BE2C (cell line): ENCODE measurements at regions not wholly inside any gene's neighbourhood (a gene's known extent, or its start where the extent isn't known, plus 50 kb on each side); places are given as distances from the start of the nearest gene placed in this dataset.

Experiments used
- DNase-seq: peaks from one replicate; pipeline ENCODE4 v3.0.0-alpha.2; 2020
- H3K27me3 ChIP-seq: fragments of 250-450 bp; sonication (Bioruptor Pico); 2 replicates; pipeline ENCODE4 v1.5.1; 2020; ENCODE audit warnings: mild to moderate bottlenecking
- H3K36me3 ChIP-seq: fragments of 250-450 bp; sonication (Bioruptor Pico); 2 replicates; pipeline ENCODE4 v1.5.1; 2020; ENCODE audit warnings: mild to moderate bottlenecking
- H3K4me1 ChIP-seq: fragments of 250-450 bp; sonication (Bioruptor Pico); 2 replicates; pipeline ENCODE4 v1.5.1; 2020
- H3K4me3 ChIP-seq: 2 replicates; pipeline ENCODE4 v1.5.1; 2011; ENCODE audit warnings: low read depth, low read length
- H3K9me3 ChIP-seq: fragments of 250-450 bp; sonication (Bioruptor Pico); 2 replicates; pipeline ENCODE4 v1.5.1; 2020
- CTCF ChIP-seq: IDR thresholded peaks from 2 replicates; pipeline ENCODE4 v1.5.1; 2012; ENCODE audit warnings: mild to moderate bottlenecking, low read depth, low read length

- no peak overlapping the region for H3K4me3 ChIP-seq
- TF ChIP-seq CTCF: no peak
- no peaks in the 10 kb centered on the region for H3K9me3 ChIP-seq
- no peaks in the 10 kb centered on the region for H3K27me3 ChIP-seq
- H3K4me1 ChIP-seq: no peaks in the 10 kb centered on the region
- no peak for DNase-seq
- H3K36me3 ChIP-seq: no peaks in the 10 kb centered on the region
Observed at GRCh38 chr3:153903430-153903829, 217.8 kb upstream of the ARHGEF26 start.

- Histone ChIP-seq H3K4me3 (no peak overlapping the region), H3K9me3 (no peaks in the 10 kb centered on the region), H3K36me3 (no peaks in the 10 kb centered on the region), H3K27me3 (no peaks in the 10 kb centered on the region), H3K4me1 (no peaks in the 10 kb centered on the region)
- no peak for TF ChIP-seq CTCF
- DNase-seq: no peak
Observed at GRCh38 chr3:153906366-153906765, 214.8 kb upstream of the ARHGEF26 start.

GRCh38 chr3:153910387-153910786 lies 210.8 kb upstream of the ARHGEF26 start:
- no peak for DNase-seq
- TF ChIP-seq CTCF: no peak
- H3K36me3 ChIP-seq: no peaks in the 10 kb centered on the region
- no peaks in the 10 kb centered on the region for H3K4me1 ChIP-seq
- no peak overlapping the region for H3K4me3 ChIP-seq
- 0 out of 2 replicates have a peak, but pooled peaks cover 5% of the 10 kb centered on the region for H3K9me3 ChIP-seq
- H3K27me3 ChIP-seq: no peaks in the 10 kb centered on the region

- Histone ChIP-seq H3K4me1 (no peaks in the 10 kb centered on the region), H3K27me3 (no peaks in the 10 kb centered on the region), H3K9me3 (0 out of 2 replicates have a peak, but pooled peaks cover 5% of the 10 kb centered on the region), H3K36me3 (no peaks in the 10 kb centered on the region), H3K4me3 (no peak overlapping the region)
- no peak for DNase-seq
- no peak for TF ChIP-seq CTCF
Observed at GRCh38 chr3:153911116-153911515, 210.1 kb upstream of the ARHGEF26 start.

GRCh38 chr3:153919773-153920172 lies 201.4 kb upstream of the ARHGEF26 start:
- H3K4me3 ChIP-seq: no peak overlapping the region
- no peaks in the 10 kb centered on the region for H3K27me3 ChIP-seq
- TF ChIP-seq CTCF: no peak
- DNase-seq: no peak
- H3K36me3 ChIP-seq: no peaks in the 10 kb centered on the region
- H3K4me1 ChIP-seq: no peaks in the 10 kb centered on the region
- H3K9me3 ChIP-seq: no peaks in the 10 kb centered on the region; the same call in 1 of the 2 replicates

- no peak for DNase-seq
- H3K4me3 ChIP-seq: no peak overlapping the region
- H3K4me1 ChIP-seq: no peaks in the 10 kb centered on the region
- no peaks in the 10 kb centered on the region for H3K27me3 ChIP-seq
- no peak for TF ChIP-seq CTCF
- H3K9me3 ChIP-seq: no peaks in the 10 kb centered on the region; the same call in 1 of the 2 replicates
- no peaks in the 10 kb centered on the region for H3K36me3 ChIP-seq
Observed at GRCh38 chr3:153921826-153922225, 199.4 kb upstream of the ARHGEF26 start.
